Heart left ventricle (tissue), 16 donors: ENCODE measurements at regions not wholly inside any gene's neighbourhood (a gene's known extent, or its start where the extent isn't known, plus 50 kb on each side); places are given as distances from the start of the nearest gene placed in this dataset.

Source experiments
- ATAC-seq, 4 donors: fragments of 200-7000 bp; cut with Tn5 transposase; one replicate each; pipeline ENCODE4 v1.9.1; 2020 to 2022; ENCODE audit warnings: moderate library complexity in 4 of 4, mild to moderate bottlenecking in 3 of 4, moderate number of reproducible peaks in 1 of 4
- DNase-seq, 5 donors: peaks; one replicate each; pipeline ENCODE4 v3.0.0-alpha.2; 2020
- H3K27ac ChIP-seq, 12 donors: fragments of 200-600 bp; sonication (generic) in 4 of 12; one replicate each; pipeline versions ENCODE4 v1.5.0 to v1.8.0; 2016 to 2022; ENCODE audit warnings: mild to moderate bottlenecking in 2 of 12
- H3K27me3 ChIP-seq, 9 donors: fragments of 200-600 bp; sonication (generic) in 2 of 9; one replicate each; pipeline versions ENCODE4 v1.5.1 to v1.8.0; 2016 to 2022; ENCODE audit warnings: mild to moderate bottlenecking in 3 of 9
- H3K36me3 ChIP-seq, 9 donors: fragments of 200-600 bp; sonication (generic) in 2 of 9; one replicate each; pipeline versions ENCODE4 v1.5.0 to v1.8.0; 2018 to 2022; ENCODE audit warnings: mild to moderate bottlenecking in 2 of 9
- H3K4me1 ChIP-seq, 12 donors: fragments of 200-600 bp; sonication (generic) in 4 of 12; one replicate each; pipeline versions ENCODE4 v1.5.0 to v1.8.0; 2016 to 2022; ENCODE audit warnings: mild to moderate bottlenecking in 3 of 12
- H3K4me3 ChIP-seq, 12 donors: fragments of 200-600 bp; sonication (generic) in 4 of 12; one replicate each; pipeline versions ENCODE4 v1.5.0 to v1.8.0; 2017 to 2022; ENCODE audit warnings: mild to moderate bottlenecking in 9 of 12, moderate library complexity in 4 of 12
- H3K9me3 ChIP-seq, 12 donors: fragments of 200-600 bp; sonication (generic) in 4 of 12; one replicate each; pipeline versions ENCODE4 v1.5.0 to v1.8.0; 2016 to 2022; ENCODE audit warnings: mild to moderate bottlenecking in 1 of 12
- POLR2A ChIP-seq, 2 donors: fragments of 450-650 bp; IDR thresholded peaks; one replicate each; pipeline ENCODE4 v1.6.1; 2017; ENCODE audit warnings: antibody characterized with exemption in 2 of 2, mild to moderate bottlenecking in 2 of 2, moderate library complexity in 2 of 2
- WGBS, 4 donors: extraction: QIAGEN DNeasy Blood & Tissue Kit in 2 of 4; methylation state at CpG; one replicate each; pipeline versions ENCODE4 v1.1.5 to v1.1.7; 2013 to 2018; 5-methylcytosine and 5-hydroxymethylcytosine counted together
- intact Hi-C, 10 donors: fragments of 100-400 bp; cut with DNase I; formaldehyde crosslinking; loops; one replicate each; pipeline versions ENCODE4 v1.11.1 to v1.14.2; 2022
- TF ChIP-seq, protein P1 (sequence below), 12 donors: fragments of 200-600 bp; sonication (generic) in 4 of 12; IDR thresholded peaks; one replicate each; pipeline versions ENCODE4 v1.5.0 to v1.8.0; 2018 to 2022; ENCODE audit warnings: antibody characterized with exemption in 12 of 12, mild to moderate bottlenecking in 5 of 12
- donor health status: ischemic (EF 13 %, LVEDD 7.1; RV severe dilation, severe dysfunction).
- donor health status: healthy with polysubstance abuse.
- donor health status: DM: no; HTN: yes; CAD: no.
- donor health status: DM: no; HTN: no; CAD: no.
- donor health status: ischemic (EF 25% LVEDD 6.9; RV normal size, moderate dysfunction).
- donor health status: ischemic (EF 25% LVEDD 5.7; RV mildly dilated, moderate dysfunction).
- donor health status: healthy.
- donor health status: DM: yes; HTN: yes; CAD: no.
- donor health status: ischemic (EF 35%, LVEDD 5.7; RV mildly dilated, moderate dysfunction).
- donor health status: nonischemic (EF 11% LVEDD 7.7; RV severe dilation, severe dysfunction).
- donor health status: DM: yes; HTN: yes; CAD: no.
- donor health status: PGD.
- donor health status: ischemic (EF 29% LVEDD 5.4; RV normal size, mild dysfunction).
- donor health status: nonischemic (EF 23%, LVEDD 6.1; RV moderate dilation, normal function).

- no peak for ATAC-seq
- intact Hi-C loops: loop anchor here in 6 of 10 donors (5.0 to 10.0 kb wide), 3 partner anchors 39 to 97 kb away; partner anchors contain the start of gene TJP1 (in 4 of the 6)
- TF ChIP-seq POLR2A (IDR thresholded peaks at IDR 0.05): no peak
- TF ChIP-seq, protein P1, sequence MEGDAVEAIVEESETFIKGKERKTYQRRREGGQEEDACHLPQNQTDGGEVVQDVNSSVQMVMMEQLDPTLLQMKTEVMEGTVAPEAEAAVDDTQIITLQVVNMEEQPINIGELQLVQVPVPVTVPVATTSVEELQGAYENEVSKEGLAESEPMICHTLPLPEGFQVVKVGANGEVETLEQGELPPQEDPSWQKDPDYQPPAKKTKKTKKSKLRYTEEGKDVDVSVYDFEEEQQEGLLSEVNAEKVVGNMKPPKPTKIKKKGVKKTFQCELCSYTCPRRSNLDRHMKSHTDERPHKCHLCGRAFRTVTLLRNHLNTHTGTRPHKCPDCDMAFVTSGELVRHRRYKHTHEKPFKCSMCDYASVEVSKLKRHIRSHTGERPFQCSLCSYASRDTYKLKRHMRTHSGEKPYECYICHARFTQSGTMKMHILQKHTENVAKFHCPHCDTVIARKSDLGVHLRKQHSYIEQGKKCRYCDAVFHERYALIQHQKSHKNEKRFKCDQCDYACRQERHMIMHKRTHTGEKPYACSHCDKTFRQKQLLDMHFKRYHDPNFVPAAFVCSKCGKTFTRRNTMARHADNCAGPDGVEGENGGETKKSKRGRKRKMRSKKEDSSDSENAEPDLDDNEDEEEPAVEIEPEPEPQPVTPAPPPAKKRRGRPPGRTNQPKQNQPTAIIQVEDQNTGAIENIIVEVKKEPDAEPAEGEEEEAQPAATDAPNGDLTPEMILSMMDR (IDR thresholded peaks at IDR 0.05): no peak
- H3K36me3 ChIP-seq: no peaks in the 10 kb centered on the region
- no peak overlapping the region for H3K4me3 ChIP-seq
- H3K4me1 ChIP-seq: peaks cover 0 to 56% (median 30%) of the 10 kb centered on the region in 12 donors
- H3K9me3 ChIP-seq: peaks cover 0 to 10% (median 0%) of the 10 kb centered on the region in 12 donors
- H3K27ac ChIP-seq: peak overlapping the region in 8 of 12 donors; percentile 20 to 81 (median 60)
- H3K27me3 ChIP-seq: no peaks in the 10 kb centered on the region
- 65 to 92% (median 82%) methylated on average over 3 of the region's 3 CpGs for WGBS, 4 donors
- DNase-seq: no peak
These were observed 89.4 kb upstream of the TJP1 start for GRCh38 chr15:29911705-29912104.

DNA sequence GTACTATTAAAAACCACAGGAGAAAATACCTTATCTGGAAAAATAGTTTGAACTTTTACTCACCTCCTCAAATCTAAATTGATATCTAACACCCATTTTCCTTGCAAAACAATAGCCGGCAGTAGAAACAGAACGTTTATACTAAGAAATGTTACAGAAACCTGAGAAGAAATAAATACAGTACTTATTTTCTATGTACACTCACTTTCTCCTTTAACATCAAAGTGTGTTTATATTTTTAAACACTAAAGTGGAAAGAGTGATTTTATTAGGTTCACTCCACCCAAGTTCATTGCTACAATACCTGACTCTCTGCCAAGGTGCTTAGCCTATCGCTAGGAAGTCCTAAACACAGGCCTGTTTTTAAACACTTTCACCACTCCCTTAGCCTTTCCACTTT is 87.8 kb upstream of the TJP1 start:
- DNase-seq (peak in 1 of 5 donors; percentile 28), ATAC-seq (peak; percentile 58 to 71 (median 64))
- H3K27ac ChIP-seq: peak overlapping the region; percentile 12 to 77 (median 34)
- intact Hi-C loops: loop anchor here in 6 of 10 donors (5.0 to 10.0 kb wide), 3 partner anchors 38 to 95 kb away; partner anchors contain the start of gene TJP1 (in 4 of the 6)
- H3K4me1 ChIP-seq: peaks cover 0 to 56% (median 30%) of the 10 kb centered on the region in 12 donors
- peaks cover 0 to 10% (median 0%) of the 10 kb centered on the region in 12 donors for H3K9me3 ChIP-seq
- no peaks in the 10 kb centered on the region for H3K27me3 ChIP-seq
- 25 to 37% (median 30%) methylated on average over 3 of the region's 3 CpGs for WGBS, 4 donors
- H3K4me3 ChIP-seq: no peak overlapping the region
- no peaks in the 10 kb centered on the region for H3K36me3 ChIP-seq
- TF ChIP-seq POLR2A (IDR thresholded peaks at IDR 0.05): no peak
- TF ChIP-seq, protein P1 (IDR thresholded peaks at IDR 0.05): no peak

DNA sequence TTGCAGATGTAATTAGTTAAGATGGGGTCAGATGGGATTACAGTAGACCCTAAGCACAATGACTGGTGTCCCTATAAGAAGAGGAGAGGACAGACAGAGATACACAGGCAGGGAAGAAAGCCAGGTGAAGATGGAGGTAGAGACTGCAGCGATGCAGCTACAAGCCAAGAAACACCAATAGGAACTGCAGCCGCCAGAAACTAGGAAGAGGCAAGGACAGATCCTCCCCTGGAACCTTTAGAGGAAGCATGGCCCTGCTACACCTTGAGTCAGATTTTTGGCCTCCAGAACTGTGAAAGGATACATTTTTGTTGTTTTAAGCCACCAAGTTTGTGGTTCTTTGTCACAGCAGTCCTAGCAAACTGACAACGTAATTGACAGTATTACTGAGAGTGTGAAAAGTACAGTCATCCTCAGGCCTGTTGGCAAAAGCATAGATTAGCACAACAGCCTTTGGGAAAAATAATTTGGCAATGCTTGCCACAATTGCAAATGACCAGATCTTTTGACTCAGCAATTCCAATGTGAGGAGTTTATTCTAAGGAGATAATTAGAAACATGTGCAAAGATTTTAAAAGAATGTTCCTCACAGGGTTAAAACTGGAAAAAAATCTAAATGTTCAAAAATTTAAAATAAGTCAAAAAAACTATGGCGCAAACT is 82.6 kb upstream of the TJP1 start:
- DNase-seq (no peak), ATAC-seq (no peak)
- no peaks in the 10 kb centered on the region for H3K9me3 ChIP-seq
- H3K4me1 ChIP-seq: peaks cover 0 to 17% (median 7%) of the 10 kb centered on the region in 12 donors
- H3K4me3 ChIP-seq: no peak overlapping the region
- intact Hi-C loops: loop anchor here in 1 of 10 donors (5.0 kb wide), 1 partner anchor 33 kb away; no protein-coding TSS in a partner anchor
- no peaks in the 10 kb centered on the region for H3K36me3 ChIP-seq
- no peak for TF ChIP-seq POLR2A (IDR thresholded peaks at IDR 0.05)
- TF ChIP-seq, protein P1 (IDR thresholded peaks at IDR 0.05): no peak
- no peak overlapping the region for H3K27ac ChIP-seq
- H3K27me3 ChIP-seq: no peaks in the 10 kb centered on the region
- WGBS, 4 donors: 66 to 93% (median 74%) methylated on average over 4 of the region's 4 CpGs

DNA sequence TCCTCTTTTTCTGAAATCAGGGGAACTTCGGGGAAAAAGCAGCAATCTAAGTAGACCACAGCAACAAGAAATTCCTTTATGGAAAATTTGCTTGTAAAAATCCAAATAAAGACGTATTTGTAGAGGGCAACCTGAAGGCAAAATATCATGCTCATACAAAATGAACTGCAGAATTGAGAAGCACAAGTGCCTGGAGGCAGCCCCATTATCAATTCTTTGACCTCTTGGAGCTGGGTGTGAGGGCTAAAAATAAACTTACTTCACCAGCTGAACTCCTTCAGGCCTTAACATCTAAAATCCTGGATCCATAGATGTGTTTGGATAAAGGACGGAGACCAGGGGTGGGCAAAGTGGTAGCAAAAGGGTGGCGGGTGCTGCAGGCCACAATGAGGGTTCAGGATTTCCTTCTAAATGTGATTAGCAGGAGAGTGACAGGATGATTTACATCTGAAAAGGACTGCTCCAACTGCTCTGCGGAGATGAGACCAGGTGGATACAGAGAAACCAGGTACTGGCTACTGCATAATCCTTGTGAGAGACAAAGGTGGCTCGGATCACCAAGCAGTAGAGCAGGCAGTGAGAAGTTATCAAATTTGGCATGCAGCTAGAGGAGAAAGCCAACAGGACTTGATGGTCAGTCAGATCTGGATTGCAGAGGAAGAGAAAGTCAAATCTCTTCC is 81.7 kb upstream of the TJP1 start:
- TF ChIP-seq POLR2A (IDR thresholded peaks at IDR 0.05): no peak
- TF ChIP-seq, protein P1 (IDR thresholded peaks at IDR 0.05): no peak
- H3K36me3 ChIP-seq: no peaks in the 10 kb centered on the region
- peaks cover 0 to 10% (median 0%) of the 10 kb centered on the region in 12 donors for H3K4me1 ChIP-seq
- no peak overlapping the region for H3K27ac ChIP-seq
- DNase-seq: no peak
- no peak for ATAC-seq
- H3K9me3 ChIP-seq: no peaks in the 10 kb centered on the region
- H3K27me3 ChIP-seq: no peaks in the 10 kb centered on the region
- 70 to 79% (median 75%) methylated on average over 6 of the region's 6 CpGs for WGBS, 4 donors
- no peak overlapping the region for H3K4me3 ChIP-seq
- intact Hi-C loops: no loop called here
